ENCODE measurements at regions not wholly inside any gene's neighbourhood (a gene's known extent, or its start where the extent isn't known, plus 50 kb on each side); places are given as distances from the start of the nearest gene placed in this dataset.

- no peak for TF ChIP-seq POLR2A (IDR thresholded peaks at IDR 0.05)
- TF ChIP-seq CTCF (IDR thresholded peaks at IDR 0.05), result no peak
- TF ChIP-seq POLR2AphosphoS5 (IDR thresholded peaks at IDR 0.05), result no peak
- no peak for TF ChIP-seq EP300 (IDR thresholded peaks at IDR 0.05)
Observed at GRCh38 chrX:78548012-78548411, 111.1 kb downstream of the RTL3 start.

Measured in sigmoid colon (tissue), 4 donors.